ENCODE measurements at regions not wholly inside any gene's neighbourhood (a gene's known extent, or its start where the extent isn't known, plus 50 kb on each side); places are given as distances from the start of the nearest gene placed in this dataset.

DNA sequence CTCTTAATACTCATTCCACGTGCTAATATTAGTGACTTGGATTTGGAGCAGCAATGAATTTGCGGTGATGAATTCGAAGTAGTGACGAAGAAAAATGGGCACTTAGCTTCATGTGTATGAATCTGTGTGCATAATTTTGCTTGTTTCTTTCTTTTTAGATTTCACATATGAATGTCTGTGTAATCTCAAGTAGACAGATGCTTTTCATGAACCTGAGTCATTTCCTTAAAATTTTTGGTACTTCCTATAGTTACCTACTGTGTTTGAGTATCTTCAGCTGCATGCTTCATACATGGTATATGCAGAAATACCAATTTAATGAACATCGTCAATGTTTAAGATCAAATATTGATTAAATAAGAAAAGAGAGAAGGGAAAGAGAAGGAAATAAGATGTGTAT is 540.2 kb downstream of the RAB38 start:
- no peak for TF ChIP-seq EP300 (conservative IDR thresholded peaks at IDR 0.05; ENCODE audit: poor library complexity, severe bottlenecking)
- no peak for TF ChIP-seq POLR2AphosphoS5 (IDR thresholded peaks at IDR 0.05)

All from neural cell (in vitro differentiated cells).